GM19023 (cell line): ENCODE measurements at regions not wholly inside any gene's neighbourhood (a gene's known extent, or its start where the extent isn't known, plus 50 kb on each side); places are given as distances from the start of the nearest gene placed in this dataset.
"Not testable (repeated sequence)": the region's sequence is repeated elsewhere in the genome, so short reads cannot be mapped to it uniquely, and the experiment has no call there.

ENCODE experiments used
- ATAC-seq: cut with Tn5 transposase; IDR thresholded peaks from one replicate; pipeline ENCODE4 v1.9.1; 2021; ENCODE audit warnings: mild to moderate bottlenecking, moderate library complexity; ENCODE audit not compliant: unreplicated experiment

GRCh38 chr2:199040522-199040921 lies 417.2 kb downstream of the SATB2 start:
- no peak for ATAC-seq

- not testable (repeated sequence) for ATAC-seq
Observed at GRCh38 chr2:199033761-199034160, 424.0 kb downstream of the SATB2 start.

- ATAC-seq = no peak
Observed at GRCh38 chr2:199025146-199025545, 432.6 kb downstream of the SATB2 start.

GRCh38 chr2:199024224-199024623 lies 433.5 kb downstream of the SATB2 start:
- ATAC-seq = no peak

- no peak for ATAC-seq
Observed at GRCh38 chr2:199019898-199020507, 437.7 kb downstream of the SATB2 start.

GRCh38 chr2:199018826-199019225 lies 438.9 kb downstream of the SATB2 start:
- no peak for ATAC-seq

GRCh38 chr2:199015072-199015471 lies 442.7 kb downstream of the SATB2 start:
- ATAC-seq = no peak

GRCh38 chr2:199014226-199014625 lies 443.5 kb downstream of the SATB2 start:
- no peak for ATAC-seq

- ATAC-seq = no peak
Observed at GRCh38 chr2:199011908-199012307, 445.8 kb downstream of the SATB2 start.

GRCh38 chr2:198994678-198995077 lies 463.1 kb downstream of the SATB2 start:
- no peak for ATAC-seq

GRCh38 chr2:198991431-198991830 lies 466.3 kb downstream of the SATB2 start:
- ATAC-seq = no peak

GRCh38 chr2:198975779-198976178 lies 482.0 kb downstream of the SATB2 start:
- ATAC-seq = no peak

- ATAC-seq = no peak
Observed at GRCh38 chr2:198973785-198974184, 484.0 kb downstream of the SATB2 start.

GRCh38 chr2:198973181-198973580 lies 484.6 kb downstream of the SATB2 start:
- ATAC-seq = no peak

GRCh38 chr2:198968545-198968944 lies 489.2 kb downstream of the SATB2 start:
- no peak for ATAC-seq

GRCh38 chr2:198966269-198966668 lies 491.5 kb downstream of the SATB2 start:
- ATAC-seq = no peak

GRCh38 chr2:198961547-198961946 lies 496.2 kb downstream of the SATB2 start:
- no peak for ATAC-seq

- no peak for ATAC-seq
Observed at GRCh38 chr2:198957181-198957580, 500.6 kb downstream of the SATB2 start.

- no peak for ATAC-seq
Observed at GRCh38 chr2:198953328-198953727, 504.4 kb downstream of the SATB2 start.

GRCh38 chr2:198950803-198951202 lies 506.9 kb downstream of the SATB2 start:
- ATAC-seq = no peak

- no peak for ATAC-seq
Observed at GRCh38 chr2:198945496-198945895, 512.2 kb downstream of the SATB2 start.

GRCh38 chr2:198930170-198930569 lies 527.6 kb downstream of the SATB2 start:
- ATAC-seq = no peak

GRCh38 chr2:198928026-198928425 lies 529.7 kb downstream of the SATB2 start:
- ATAC-seq = no peak
